MCF 10A (cell line): ENCODE measurements at regions not wholly inside any gene's neighbourhood (a gene's known extent, or its start where the extent isn't known, plus 50 kb on each side); places are given as distances from the start of the nearest gene placed in this dataset.

Source experiments
- BruUV-seq: library from RNA; stranded (reverse); fragments of 400-500 nt; replicated peaks from 2 replicates; lab custom pipeline; 2021; lab: Mats Ljungman, UMichigan
- CTCF ChIA-PET: fragments of 300-600 bp; sonication (Branson Sonifier 250); formaldehyde crosslinking; extraction: SDS; loops from one replicate; lab custom pipeline; 2021; ENCODE audit warnings: antibody characterized with exemption, inconsistent platforms; lab: Yijun Ruan, JAX
- POLR2A ChIA-PET: fragments of 300-600, 350-650 bp; sonication (Branson Sonifier 250); formaldehyde crosslinking; extraction: SDS; loops from one replicate; lab custom pipeline; 2020; ENCODE audit warnings: antibody characterized with exemption, inconsistent platforms; lab: Yijun Ruan, JAX
- DNase-seq: peaks from one replicate; pipeline ENCODE4 v3.0.0-alpha.2; 2018; ENCODE audit not compliant: unreplicated experiment
- H3K27ac Mint-ChIP-seq: one replicate; pipeline ENCODE4 v1.8.0; 2022; ENCODE audit warnings: mild to moderate bottlenecking, low read depth, mixed read lengths; ENCODE audit not compliant: unreplicated experiment
- H3K27me3 Mint-ChIP-seq: one replicate; pipeline ENCODE4 v1.8.0; 2022; ENCODE audit warnings: mixed read lengths; ENCODE audit not compliant: insufficient read depth, unreplicated experiment
- H3K36me3 Mint-ChIP-seq: one replicate; pipeline ENCODE4 v1.8.0; 2022; ENCODE audit warnings: mild to moderate bottlenecking, moderate library complexity, mixed read lengths; ENCODE audit not compliant: insufficient read depth, unreplicated experiment
- H3K4me1 Mint-ChIP-seq: one replicate; pipeline ENCODE4 v1.8.0; 2022; ENCODE audit warnings: mixed read lengths; ENCODE audit not compliant: insufficient read depth, unreplicated experiment
- H3K4me3 Mint-ChIP-seq: one replicate; pipeline ENCODE4 v1.8.0; 2022; ENCODE audit warnings: mild to moderate bottlenecking, moderate library complexity, mixed read lengths; ENCODE audit not compliant: unreplicated experiment
- H3K9me3 Mint-ChIP-seq: one replicate; pipeline ENCODE4 v1.8.0; 2022; ENCODE audit warnings: mixed read lengths; ENCODE audit not compliant: unreplicated experiment
- CTCF ChIP-seq: fragments of 200-600 bp; IDR thresholded peaks from one replicate; pipeline ENCODE4 v1.8.0; 2022; ENCODE audit warnings: antibody characterized with exemption, mild to moderate bottlenecking; ENCODE audit not compliant: unreplicated experiment
- intact Hi-C: fragments of 100-400 bp; cut with micrococcal nuclease; formaldehyde crosslinking; loops from 2 replicates; pipeline ENCODE4 v1.14.1; 2022

- no peaks in the 10 kb centered on the region for H3K27me3 Mint-ChIP-seq
- intact Hi-C loops = loop anchor here (1.0 to 2.0 kb wide), 2 partner anchors 19 to 80 kb away; no protein-coding TSS in a partner anchor
- peaks cover 32% of the 10 kb centered on the region for H3K4me1 Mint-ChIP-seq
- no peak for TF ChIP-seq CTCF
- CTCF ChIA-PET = interaction anchor here (0.7 to 1.3 kb wide), 2 partner anchors 79 to 537 kb away, joined by 3 to 8 read pairs; no protein-coding TSS in a partner anchor
- H3K27ac Mint-ChIP-seq = peak overlapping the region; percentile 100
- no TSS peak for BruUV-seq
- peaks cover 94% of the 10 kb centered on the region for H3K36me3 Mint-ChIP-seq
- no peaks in the 10 kb centered on the region for H3K9me3 Mint-ChIP-seq
- peak overlapping the region; percentile 96 for H3K4me3 Mint-ChIP-seq
- POLR2A ChIA-PET = interaction anchor here (0.6 to 11.7 kb wide), 18 partner anchors 9 to 922 kb away, joined by 3 to 456 read pairs (median 4); partner anchors contain the start of gene TTC38
- DNase-seq = peak; percentile 96
Measured at GRCh38 chr22:46085828-46086576, 64.3 kb upstream of the PPARA start.

- TF ChIP-seq CTCF = no peak
- Mint-ChIP-seq H3K36me3 (peaks cover 94% of the 10 kb centered on the region), H3K4me1 (peaks cover 39% of the 10 kb centered on the region), H3K4me3 (peak overlapping the region; percentile 96), H3K9me3 (no peaks in the 10 kb centered on the region), H3K27ac (peak overlapping the region; percentile 100), H3K27me3 (no peaks in the 10 kb centered on the region)
- ChIA-PET CTCF (interaction anchor here (1.3 to 1.7 kb wide), 2 partner anchors 9 to 80 kb away, joined by 5 to 8 read pairs; no protein-coding TSS in a partner anchor), POLR2A (interaction anchor here (0.6 to 11.7 kb wide), 10 partner anchors 10 to 271 kb away, joined by 3 to 456 read pairs (median 20); no protein-coding TSS in a partner anchor)
- intact Hi-C loops = no loop called here
- no peak for DNase-seq
- BruUV-seq = no TSS peak
Measured at GRCh38 chr22:46086577-46087335, 63.6 kb upstream of the PPARA start.

GRCh38 chr22:46087336-46087690, 63.0 kb upstream of the PPARA start:
- no TSS peak for BruUV-seq
- Mint-ChIP-seq H3K36me3 (peaks cover 94% of the 10 kb centered on the region), H3K27me3 (no peaks in the 10 kb centered on the region), H3K4me1 (peaks cover 40% of the 10 kb centered on the region), H3K9me3 (no peaks in the 10 kb centered on the region), H3K27ac (peak overlapping the region; percentile 100), H3K4me3 (peak overlapping the region; percentile 96)
- CTCF ChIA-PET = interaction anchor here (0.6 to 1.7 kb wide), 2 partner anchors 10 to 83 kb away, joined by 4 to 5 read pairs; no protein-coding TSS in a partner anchor
- TF ChIP-seq CTCF = no peak
- DNase-seq = no peak
- POLR2A ChIA-PET = interaction anchor here (0.6 to 11.7 kb wide), 9 partner anchors 10 to 215 kb away, joined by 3 to 456 read pairs (median 12); no protein-coding TSS in a partner anchor
- intact Hi-C loops = no loop called here
